PC-3 (cell line): ENCODE measurements at regions not wholly inside any gene's neighbourhood (a gene's known extent, or its start where the extent isn't known, plus 50 kb on each side); places are given as distances from the start of the nearest gene placed in this dataset.

Experiments
- ATAC-seq: fragments of 200-7000 bp; cut with Tn5 transposase; 2 replicates; pipeline ENCODE4 v1.9.1; 2020; ENCODE audit warnings: mild to moderate bottlenecking, moderate library complexity
- BruUV-seq: library from RNA; stranded (reverse); fragments of 400-500 nt; replicated peaks from 2 replicates; lab custom pipeline; 2021; lab: Mats Ljungman, UMichigan
- CTCF ChIA-PET: fragments of 300-600 bp; sonication (Branson Sonifier 250); formaldehyde crosslinking; loops from one replicate; lab custom pipeline; 2022; ENCODE audit warnings: antibody characterized with exemption; lab: Charles Lee
- POLR2A ChIA-PET: fragments of 300-600 bp; sonication (Branson Sonifier 250); formaldehyde crosslinking; loops from one replicate; lab custom pipeline; 2022; ENCODE audit warnings: antibody characterized with exemption; ENCODE audit not compliant: unreplicated experiment; lab: Charles Lee
- DNase-seq: peaks from one replicate; pipeline ENCODE4 v3.0.0-alpha.2; 2015
- H2AFZ ChIP-seq: fragments of 300-600 bp; sonication (generic); 2 replicates; pipeline ENCODE4 v1.6.0; 2016; ENCODE audit warnings: antibody characterized with exemption, low read length
- H3F3A ChIP-seq: fragments of 300-600 bp; sonication (generic); one replicate; pipeline ENCODE4 v1.6.0; 2017; ENCODE audit warnings: antibody characterized with exemption, low read length, control low read depth, mild to moderate bottlenecking; ENCODE audit not compliant: unreplicated experiment
- H3K27ac ChIP-seq: fragments of 300-600 bp; sonication (generic); 2 replicates; pipeline ENCODE4 v1.5.1; 2016; ENCODE audit warnings: mild to moderate bottlenecking, low read length
- H3K27me3 ChIP-seq: fragments of 300-600 bp; sonication (generic); 2 replicates; pipeline ENCODE4 v1.6.1; 2016; ENCODE audit warnings: low read length, mixed read lengths
- H3K36me3 ChIP-seq: fragments of 300-600 bp; sonication (generic); 2 replicates; pipeline ENCODE4 v1.6.1; 2016; ENCODE audit warnings: low read depth, mixed run types, low read length, mixed read lengths
- H3K4me1 ChIP-seq: fragments of 300-600 bp; sonication (generic); 2 replicates; pipeline ENCODE4 v1.5.1; 2016; ENCODE audit warnings: low read length; ENCODE audit not compliant: insufficient read depth
- H3K4me2 ChIP-seq: fragments of 300-600 bp; sonication (generic); 2 replicates; pipeline ENCODE4 v1.6.0; 2016; ENCODE audit warnings: low read length
- H3K4me3 ChIP-seq: fragments of 300-600 bp; sonication (generic); 2 replicates; pipeline ENCODE4 v1.5.1; 2016; ENCODE audit warnings: mild to moderate bottlenecking, low read length, mixed read lengths
- H3K79me2 ChIP-seq: fragments of 300-600 bp; sonication (generic); 2 replicates; pipeline ENCODE4 v1.6.1; 2017; ENCODE audit warnings: low read length, mixed read lengths
- H3K9ac ChIP-seq: fragments of 300-600 bp; sonication (generic); 2 replicates; pipeline ENCODE4 v1.6.0; 2016; ENCODE audit warnings: mild to moderate bottlenecking, low read length
- H3K9me2 ChIP-seq: fragments of 300-600 bp; sonication (generic); replicated peaks from 2 replicates; pipeline ENCODE4 v1.6.1; 2016; ENCODE audit warnings: mixed run types, low read length, mixed read lengths
- H3K9me3 ChIP-seq: fragments of 300-600 bp; sonication (generic); 2 replicates; pipeline ENCODE4 v1.6.1; 2016; ENCODE audit warnings: low read length, mixed read lengths
- H4K20me1 ChIP-seq: fragments of 300-600 bp; sonication (generic); 2 replicates; pipeline ENCODE4 v1.6.1; 2016; ENCODE audit warnings: low read length, mixed read lengths
- EZH2 ChIP-seq: fragments of 300-600 bp; sonication (generic); IDR thresholded peaks from one replicate; pipeline ENCODE4 v1.6.1; 2017; ENCODE audit warnings: antibody characterized with exemption, mild to moderate bottlenecking, low read length; ENCODE audit not compliant: unreplicated experiment
- EZH2phosphoT487 ChIP-seq: fragments of 300-600 bp; sonication (generic); IDR thresholded peaks from 2 replicates; pipeline ENCODE4 v1.6.1; 2018; ENCODE audit warnings: mild to moderate bottlenecking, antibody characterized with exemption, low read length, borderline replicate concordance
- intact Hi-C: fragments of 100-400 bp; cut with micrococcal nuclease; formaldehyde crosslinking; loops from 2 replicates; pipeline ENCODE4 v1.9.0; 2023
- TF ChIP-seq, protein P1 (sequence below): fragments of 300-600 bp; sonication (generic); conservative IDR thresholded peaks from 2 replicates; pipeline ENCODE4 v1.5.1; 2017; ENCODE audit warnings: antibody characterized with exemption, low read depth, mild to moderate bottlenecking, low read length

DNA sequence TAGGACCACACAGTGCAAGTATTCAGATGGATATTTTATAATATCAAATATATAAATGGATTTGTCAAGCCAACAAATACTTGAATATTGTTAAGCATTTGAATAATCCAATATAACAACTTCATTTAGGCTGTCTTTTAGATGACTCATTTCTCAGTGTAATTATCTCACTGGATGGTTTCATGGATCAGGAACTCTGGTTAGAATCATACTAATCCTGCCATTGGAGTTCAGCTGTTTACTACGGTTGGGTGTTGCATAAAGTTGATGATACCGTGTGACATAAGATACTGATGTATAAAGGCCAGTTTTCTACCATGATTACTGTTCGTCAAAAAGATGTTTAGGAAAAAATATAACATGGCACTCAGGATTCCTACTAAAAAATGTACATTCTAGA is 196.3 kb downstream of the TSHZ3 start:
- CTCF ChIA-PET = no interaction called here
- POLR2A ChIA-PET = no interaction called here
- no peak overlapping the region for H2AFZ ChIP-seq

DNA sequence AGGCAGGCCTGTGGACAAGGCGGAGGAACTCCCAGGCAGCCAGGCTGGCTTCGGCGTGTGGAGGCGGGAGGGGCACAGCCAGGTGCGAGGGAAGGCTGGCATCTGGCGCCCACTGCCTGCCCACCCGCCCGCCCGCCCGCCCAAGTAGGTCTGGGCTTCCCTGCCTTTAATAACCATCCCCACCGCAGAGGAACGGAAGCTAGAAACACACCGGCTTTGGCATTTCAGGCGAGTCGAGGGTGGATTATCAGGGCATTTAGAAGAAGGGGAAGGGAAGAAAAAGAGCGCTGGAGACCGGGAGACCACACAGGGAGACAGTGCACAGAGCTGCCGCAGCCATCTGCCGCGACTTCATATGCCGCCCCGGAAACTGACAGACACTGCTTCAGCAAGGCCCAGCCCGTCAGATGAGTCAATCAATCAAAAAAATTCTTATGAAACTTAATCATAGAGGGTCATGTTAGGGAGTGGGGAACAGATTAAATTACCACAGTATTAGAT is 199.7 kb downstream of the TSHZ3 start:
- H3K27me3 ChIP-seq = no peaks in the 10 kb centered on the region
- H3K79me2 ChIP-seq = no peaks in the 10 kb centered on the region
- H3K9me2 ChIP-seq = no peaks in the 10 kb centered on the region
- no peak overlapping the region for H3K4me3 ChIP-seq
- ATAC-seq (no peak), DNase-seq (no peak)
- H3K9ac ChIP-seq = no peak overlapping the region
- no peak overlapping the region for H3K27ac ChIP-seq
- no peak overlapping the region for H3K4me2 ChIP-seq
- ChIA-PET CTCF (no interaction called here), POLR2A (no interaction called here)
- H3F3A ChIP-seq = no peaks in the 10 kb centered on the region
- no peaks in the 10 kb centered on the region for H3K4me1 ChIP-seq
- no peaks in the 10 kb centered on the region for H3K9me3 ChIP-seq
- no peak overlapping the region for H2AFZ ChIP-seq
- TF ChIP-seq EZH2phosphoT487 (no peak), EZH2 (no peak)
- TF ChIP-seq, protein P1, sequence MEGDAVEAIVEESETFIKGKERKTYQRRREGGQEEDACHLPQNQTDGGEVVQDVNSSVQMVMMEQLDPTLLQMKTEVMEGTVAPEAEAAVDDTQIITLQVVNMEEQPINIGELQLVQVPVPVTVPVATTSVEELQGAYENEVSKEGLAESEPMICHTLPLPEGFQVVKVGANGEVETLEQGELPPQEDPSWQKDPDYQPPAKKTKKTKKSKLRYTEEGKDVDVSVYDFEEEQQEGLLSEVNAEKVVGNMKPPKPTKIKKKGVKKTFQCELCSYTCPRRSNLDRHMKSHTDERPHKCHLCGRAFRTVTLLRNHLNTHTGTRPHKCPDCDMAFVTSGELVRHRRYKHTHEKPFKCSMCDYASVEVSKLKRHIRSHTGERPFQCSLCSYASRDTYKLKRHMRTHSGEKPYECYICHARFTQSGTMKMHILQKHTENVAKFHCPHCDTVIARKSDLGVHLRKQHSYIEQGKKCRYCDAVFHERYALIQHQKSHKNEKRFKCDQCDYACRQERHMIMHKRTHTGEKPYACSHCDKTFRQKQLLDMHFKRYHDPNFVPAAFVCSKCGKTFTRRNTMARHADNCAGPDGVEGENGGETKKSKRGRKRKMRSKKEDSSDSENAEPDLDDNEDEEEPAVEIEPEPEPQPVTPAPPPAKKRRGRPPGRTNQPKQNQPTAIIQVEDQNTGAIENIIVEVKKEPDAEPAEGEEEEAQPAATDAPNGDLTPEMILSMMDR = no peak
- no peaks in the 10 kb centered on the region for H3K36me3 ChIP-seq
- no peaks in the 10 kb centered on the region for H4K20me1 ChIP-seq
- no TSS peak for BruUV-seq
- intact Hi-C loops = no loop called here

More for the DNA sequence above, 196.3 kb downstream of the TSHZ3 start:
- no TSS peak for BruUV-seq
- TF ChIP-seq, protein P1 = no peak
- no peak for TF ChIP-seq EZH2phosphoT487
- H3K9me3 ChIP-seq = no peaks in the 10 kb centered on the region
- H3K27me3 ChIP-seq = no peaks in the 10 kb centered on the region
- no peaks in the 10 kb centered on the region for H3K4me1 ChIP-seq
- intact Hi-C loops = no loop called here
- no peak overlapping the region for H3K4me2 ChIP-seq
- H4K20me1 ChIP-seq = no peaks in the 10 kb centered on the region
- no peak overlapping the region for H3K27ac ChIP-seq
- H3F3A ChIP-seq = no peaks in the 10 kb centered on the region
- no peak overlapping the region for H3K4me3 ChIP-seq
- H3K9me2 ChIP-seq = no peaks in the 10 kb centered on the region
- H3K36me3 ChIP-seq = no peaks in the 10 kb centered on the region
- no peak overlapping the region for H3K9ac ChIP-seq
- ATAC-seq = no peak
- DNase-seq = no peak
- H3K79me2 ChIP-seq = no peaks in the 10 kb centered on the region

DNA sequence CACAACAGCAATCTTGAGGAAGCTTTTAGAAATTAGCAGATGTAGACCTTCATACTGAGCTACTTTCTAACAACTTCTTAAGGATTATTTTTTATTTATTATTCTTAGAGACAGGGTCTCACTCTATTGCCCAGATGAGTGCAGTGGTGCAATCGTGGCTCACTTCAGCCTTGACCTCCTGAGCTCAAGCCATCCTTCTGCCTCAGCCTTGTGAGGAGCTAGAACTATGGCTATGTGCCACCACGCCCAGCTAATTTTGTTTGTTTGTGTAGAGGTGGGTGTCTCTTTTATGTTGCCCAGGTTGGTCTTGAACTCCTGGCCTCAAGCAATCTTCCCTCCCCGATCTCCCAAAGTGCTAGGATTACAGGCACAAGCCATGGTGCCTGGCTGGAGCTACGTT is 200.6 kb downstream of the TSHZ3 start:
- TF ChIP-seq EZH2phosphoT487 = no peak
- TF ChIP-seq, protein P1 = no peak
- no peak for TF ChIP-seq EZH2
- Histone ChIP-seq H3K27ac (no peak overlapping the region), H3K36me3 (no peaks in the 10 kb centered on the region), H3K4me2 (no peak overlapping the region), H3K9me2 (no peaks in the 10 kb centered on the region), H4K20me1 (no peaks in the 10 kb centered on the region), H3K79me2 (no peaks in the 10 kb centered on the region), H3K4me1 (no peaks in the 10 kb centered on the region), H3K9me3 (no peaks in the 10 kb centered on the region), H2AFZ (no peak overlapping the region), H3F3A (no peaks in the 10 kb centered on the region), H3K9ac (no peak overlapping the region), H3K4me3 (no peak overlapping the region), H3K27me3 (no peaks in the 10 kb centered on the region)
- ChIA-PET CTCF (no interaction called here), POLR2A (no interaction called here)
- BruUV-seq = no TSS peak
- DNase-seq (no peak), ATAC-seq (no peak)
- intact Hi-C loops = no loop called here
